HG03575 (cell line): ENCODE measurements at regions not wholly inside any gene's neighbourhood (a gene's known extent, or its start where the extent isn't known, plus 50 kb on each side); places are given as distances from the start of the nearest gene placed in this dataset.
"Not testable (repeated sequence)": the region's sequence is repeated elsewhere in the genome, so short reads cannot be mapped to it uniquely, and the experiment has no call there.

Source experiments
- ATAC-seq: cut with Tn5 transposase; IDR thresholded peaks from one replicate; pipeline ENCODE4 v1.9.1; 2021; ENCODE audit not compliant: unreplicated experiment, insufficient number of reproducible peaks, low FRiP score; ENCODE audit errors: extremely low read depth

DNA sequence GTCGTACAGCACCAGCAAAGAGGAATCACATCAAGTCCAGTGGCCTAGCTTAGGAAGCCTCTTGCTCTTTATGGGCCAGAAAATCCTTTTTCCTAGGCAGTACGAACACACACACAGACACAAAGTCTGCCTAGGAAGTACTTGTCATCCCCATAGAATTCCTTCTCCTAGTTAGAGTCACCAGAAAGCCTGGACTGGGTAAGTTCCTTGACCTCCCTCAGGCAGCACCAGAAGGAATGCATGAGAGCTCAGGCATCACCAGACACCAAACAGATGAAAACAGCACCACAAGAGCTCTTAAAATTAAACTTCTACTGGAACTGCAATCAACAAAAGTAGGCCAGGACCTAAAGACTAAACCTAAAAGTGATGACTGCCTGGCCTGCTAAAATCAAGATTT lies 192.9 kb upstream of the CCDC54 start:
- no peak for ATAC-seq

DNA sequence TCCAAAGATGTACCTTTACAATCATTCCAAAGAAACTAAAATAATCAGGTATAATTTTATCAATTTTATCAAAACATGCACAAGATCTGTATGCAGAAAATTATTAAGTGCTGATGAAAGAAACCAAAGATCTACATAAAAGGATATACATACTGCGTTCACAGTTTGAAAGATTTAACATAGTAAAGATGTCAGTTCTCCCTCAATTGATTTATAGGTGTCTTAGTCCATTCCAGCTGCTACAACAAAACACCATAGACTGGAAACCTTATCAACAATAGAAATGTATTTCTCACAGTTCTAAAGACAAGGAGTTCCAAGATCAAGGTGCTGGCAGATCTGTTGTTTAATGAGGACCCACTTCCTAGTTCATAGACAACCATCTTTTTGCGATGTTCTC lies 189.0 kb upstream of the CCDC54 start:
- ATAC-seq: no peak

DNA sequence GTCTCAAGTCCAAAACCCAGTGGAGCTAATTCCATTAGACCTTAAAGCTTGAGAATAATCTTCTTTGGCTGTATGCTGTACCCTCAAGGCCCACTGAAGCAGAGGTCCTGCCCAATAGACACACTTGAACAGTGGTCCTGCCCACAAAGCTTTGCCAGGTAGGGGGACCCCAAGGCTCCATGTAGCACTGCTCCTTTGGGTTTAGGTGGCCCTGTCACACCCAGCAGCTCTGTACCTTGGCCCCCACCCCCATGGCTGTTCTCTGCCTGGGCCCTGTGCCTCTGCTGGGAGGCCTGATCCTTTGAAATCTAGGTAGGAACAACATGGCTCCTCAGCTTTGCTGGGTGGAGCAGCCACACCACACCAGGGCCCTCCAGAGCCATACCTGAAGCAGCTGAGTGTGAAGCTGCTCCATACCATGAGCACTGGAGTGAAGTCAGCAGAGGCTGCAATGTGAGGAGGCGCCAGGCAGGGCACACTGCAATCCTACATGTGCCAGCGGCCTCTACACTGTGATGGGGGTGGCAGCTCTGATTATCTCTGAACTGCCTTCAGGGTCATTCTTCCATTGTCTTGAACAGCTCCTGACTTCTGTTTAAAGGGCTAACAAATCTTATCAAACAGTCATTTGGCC lies 188.0 kb upstream of the CCDC54 start:
- ATAC-seq: no peak

DNA sequence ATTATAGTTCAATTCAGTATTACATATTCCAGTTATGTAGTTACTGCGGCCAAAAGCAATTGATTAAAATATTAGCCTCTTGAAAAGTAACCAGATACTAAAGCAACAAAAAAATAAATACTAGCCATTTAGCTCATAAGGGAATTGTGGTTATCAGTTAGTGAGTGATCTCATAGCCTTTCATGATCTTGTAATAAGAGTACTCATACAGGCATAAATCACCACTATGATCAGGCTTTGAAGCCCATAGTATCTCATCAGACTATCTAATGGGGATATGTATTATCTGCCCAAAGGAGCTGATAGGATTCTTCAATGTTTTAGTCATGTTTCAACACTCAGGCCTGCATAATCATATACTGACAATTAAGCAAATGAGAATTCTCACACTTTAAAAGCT lies 184.1 kb upstream of the CCDC54 start:
- ATAC-seq: no peak

DNA sequence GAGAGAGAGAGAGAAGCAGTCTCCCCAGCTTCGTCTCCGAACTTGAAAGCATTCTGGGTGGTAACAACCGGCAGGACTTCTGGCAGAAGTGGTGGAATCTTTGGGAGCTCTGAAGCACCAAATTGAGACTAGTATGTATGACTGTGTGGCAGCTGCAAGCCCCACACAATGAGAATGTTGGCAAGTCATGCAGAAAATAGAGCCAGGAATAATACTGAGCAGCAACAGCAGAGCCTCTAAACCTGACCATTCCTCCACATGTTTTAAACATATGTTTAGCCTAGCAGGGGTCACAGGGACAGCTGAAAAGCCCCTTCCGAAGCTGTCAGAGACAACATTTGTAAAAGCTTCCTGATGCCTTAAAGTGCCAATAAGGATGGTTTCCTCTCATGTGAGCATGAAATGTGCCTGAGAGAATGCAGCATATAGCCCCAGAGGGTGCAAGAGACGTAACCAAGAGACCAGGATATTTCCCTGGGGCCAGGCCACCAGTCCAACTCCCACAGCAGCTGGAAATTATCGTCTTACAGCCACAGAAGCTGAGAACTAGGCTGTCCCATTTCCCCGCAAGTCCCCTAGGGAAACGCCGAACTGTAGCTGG lies 178.6 kb upstream of the CCDC54 start:
- ATAC-seq: no peak

DNA sequence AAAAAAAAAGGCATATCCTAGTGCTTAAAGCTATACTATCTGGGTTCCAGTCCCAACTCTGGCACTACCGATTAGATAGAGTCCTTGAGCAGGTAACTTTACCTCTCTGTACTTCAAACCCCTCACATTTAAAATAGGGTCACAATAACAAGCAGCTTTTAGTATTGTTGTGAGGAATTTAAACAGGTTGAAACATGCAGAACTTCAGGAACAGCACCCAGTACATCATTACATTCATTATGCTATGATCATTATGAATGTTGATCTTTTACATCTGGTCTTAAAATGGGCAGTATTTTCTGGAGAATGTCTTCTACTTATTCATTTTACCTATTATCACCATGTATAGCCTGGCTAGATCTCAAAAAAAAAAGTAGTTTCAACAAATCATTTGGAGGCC lies 176.1 kb upstream of the CCDC54 start:
- no peak for ATAC-seq

DNA sequence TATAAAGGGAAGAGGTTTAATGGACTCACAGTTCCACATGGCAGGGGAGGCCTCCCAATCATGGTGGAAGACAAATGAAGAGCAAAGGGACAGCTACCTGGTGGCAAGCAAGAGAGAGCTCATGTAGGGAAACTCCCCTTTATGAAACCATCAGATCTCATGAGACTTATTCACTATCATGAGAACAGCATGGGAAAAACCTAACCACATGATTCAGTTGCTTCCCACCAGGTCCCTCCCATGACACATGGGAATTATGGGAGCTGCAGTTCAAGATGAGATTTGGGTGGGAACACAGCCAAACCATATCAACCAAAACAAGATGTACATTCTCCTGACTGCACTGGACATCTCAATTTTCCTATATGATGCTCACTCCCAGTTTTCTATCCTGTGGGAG lies 174.4 kb upstream of the CCDC54 start:
- ATAC-seq: not testable (repeated sequence)

DNA sequence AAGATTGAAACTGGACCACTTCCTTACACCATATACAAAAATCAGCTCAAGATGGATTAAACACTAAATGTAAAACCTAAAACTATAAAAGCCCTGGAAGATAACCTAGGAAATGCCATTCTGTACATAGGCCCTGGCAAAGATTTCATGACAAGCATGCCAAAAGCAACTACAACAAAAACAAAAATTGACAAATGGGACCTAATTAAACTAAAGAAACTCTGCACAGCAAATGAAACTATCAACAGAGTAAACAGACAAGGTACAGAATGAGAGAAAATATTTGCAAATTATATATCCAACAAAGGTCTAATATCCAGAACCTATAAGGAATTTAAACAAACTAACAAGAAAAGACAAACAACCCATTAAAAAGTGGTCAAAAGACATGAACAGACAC lies 173.1 kb upstream of the CCDC54 start:
- no peak for ATAC-seq

DNA sequence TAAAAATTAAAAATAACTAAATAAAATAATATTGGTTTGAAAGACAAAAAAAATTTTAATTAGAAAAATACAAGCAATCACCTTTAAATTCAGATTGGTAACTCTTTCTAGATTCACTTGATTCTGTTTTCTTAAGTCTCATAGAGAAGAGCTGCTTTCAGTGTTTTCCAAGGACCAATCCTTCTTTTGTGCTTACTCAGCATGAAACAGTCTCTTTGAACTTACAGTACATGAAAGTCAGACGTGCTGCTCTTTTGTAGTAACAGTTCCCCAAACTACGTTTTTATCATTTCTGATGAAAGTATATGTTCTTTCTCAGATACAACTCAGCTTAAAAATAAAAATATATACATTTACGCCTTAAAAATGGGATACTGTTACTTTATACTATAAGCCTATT lies 171.9 kb upstream of the CCDC54 start:
- no peak for ATAC-seq

DNA sequence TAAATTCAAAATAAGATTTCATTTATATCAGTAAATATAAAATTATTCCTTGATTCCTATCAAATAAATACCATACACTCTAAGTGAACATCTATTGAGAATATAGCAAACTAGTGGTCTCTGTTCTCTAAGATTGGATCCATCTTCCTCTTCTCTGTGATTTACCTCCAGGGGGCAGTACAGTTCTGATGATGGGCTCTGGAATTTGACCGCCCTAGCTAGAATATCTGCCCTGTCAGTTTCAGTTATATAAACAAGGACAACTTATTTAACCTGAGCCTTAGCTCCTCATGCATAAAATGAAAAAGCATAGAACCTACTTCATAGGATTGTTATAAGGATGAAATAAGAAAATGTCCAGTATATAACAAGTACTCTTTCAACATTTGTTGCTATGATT lies 171.1 kb upstream of the CCDC54 start:
- no peak for ATAC-seq

DNA sequence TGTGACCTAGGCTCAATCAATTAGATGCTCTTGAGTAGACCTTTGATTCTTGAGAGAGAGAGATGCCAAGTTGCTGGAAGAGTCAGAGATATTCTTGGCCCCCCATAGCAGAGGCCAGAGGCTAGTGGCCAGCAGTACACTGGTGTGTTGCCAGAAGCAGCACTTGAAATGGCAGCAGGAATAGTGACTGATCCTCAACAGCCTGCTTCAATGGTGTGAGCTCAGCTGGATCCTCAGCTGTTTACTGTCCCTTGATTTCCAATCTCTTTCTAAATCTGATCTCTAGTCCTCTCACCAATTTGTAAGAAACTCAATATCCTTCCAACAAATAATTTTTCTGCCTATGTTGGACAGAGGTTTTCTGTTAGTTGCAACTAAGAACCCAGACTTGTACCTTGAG lies 170.3 kb upstream of the CCDC54 start:
- ATAC-seq: no peak

DNA sequence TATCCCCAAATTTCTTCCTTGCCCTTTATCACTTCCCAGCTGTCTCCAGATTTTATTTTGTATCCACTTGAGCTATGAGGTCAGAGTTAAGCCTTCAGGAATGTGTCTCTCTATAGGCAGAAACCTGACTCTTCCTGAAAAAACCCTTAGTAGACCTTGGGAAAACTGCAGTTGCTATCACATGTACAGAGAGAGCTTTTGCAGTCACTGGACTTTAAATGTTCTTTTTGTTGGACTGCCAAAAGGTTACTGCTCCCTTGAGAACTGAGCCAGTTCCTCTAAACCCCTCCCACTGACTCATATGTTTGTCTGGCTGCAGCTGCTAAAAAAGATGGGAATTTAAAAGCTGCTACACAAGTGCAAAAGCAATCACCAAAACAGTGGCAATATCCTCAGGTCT lies 169.1 kb upstream of the CCDC54 start:
- ATAC-seq: no peak

DNA sequence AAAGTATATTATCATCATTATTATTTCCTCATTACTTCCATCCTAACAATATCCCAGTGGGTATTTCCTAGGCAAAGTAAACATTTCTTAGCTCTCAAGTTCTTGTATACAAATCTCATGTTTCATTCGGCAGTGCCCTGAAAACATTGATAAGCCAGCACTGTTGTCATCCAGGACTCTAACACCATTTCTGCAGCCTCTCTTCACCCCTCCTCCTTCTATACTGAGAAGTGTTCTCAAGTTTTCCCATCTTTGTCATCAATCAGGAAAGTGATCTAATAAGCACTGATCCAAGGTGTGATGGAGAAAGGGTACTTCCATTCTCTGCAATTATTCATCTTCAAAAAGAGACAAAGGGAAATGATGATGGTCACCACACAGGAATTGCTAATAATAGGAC lies 168.4 kb upstream of the CCDC54 start:
- no peak for ATAC-seq

DNA sequence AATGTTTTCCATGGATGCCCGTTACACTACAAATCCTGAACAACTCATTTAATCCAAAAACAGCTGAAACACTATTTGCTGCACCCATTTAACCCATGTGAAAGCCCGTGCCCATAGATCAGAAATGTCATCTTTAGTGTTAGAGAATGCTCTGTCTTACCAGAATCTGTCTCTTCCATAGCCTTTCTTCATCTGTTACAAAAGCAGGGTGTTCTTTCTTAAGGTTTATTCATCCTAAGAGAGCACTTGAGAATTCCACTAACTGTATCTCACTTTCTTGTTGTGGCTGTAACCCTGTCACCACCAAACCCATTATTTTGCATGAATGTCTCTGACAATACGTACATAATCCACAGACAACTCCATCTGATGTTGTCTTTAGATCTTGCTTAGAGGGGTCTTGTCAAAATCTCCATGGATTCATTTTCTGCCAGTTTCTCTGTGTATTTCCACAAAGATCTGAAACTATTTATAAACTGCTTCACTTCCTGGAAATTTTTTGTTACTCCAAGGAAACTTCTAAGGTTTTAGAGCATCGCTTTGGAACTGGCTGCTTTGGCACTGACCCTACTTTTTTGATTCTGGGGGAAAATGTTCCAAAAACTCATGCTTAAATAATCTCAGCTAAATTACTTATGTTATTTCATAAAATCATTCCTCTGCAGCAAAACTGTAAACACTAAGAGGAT lies 167.8 kb upstream of the CCDC54 start:
- ATAC-seq: no peak

DNA sequence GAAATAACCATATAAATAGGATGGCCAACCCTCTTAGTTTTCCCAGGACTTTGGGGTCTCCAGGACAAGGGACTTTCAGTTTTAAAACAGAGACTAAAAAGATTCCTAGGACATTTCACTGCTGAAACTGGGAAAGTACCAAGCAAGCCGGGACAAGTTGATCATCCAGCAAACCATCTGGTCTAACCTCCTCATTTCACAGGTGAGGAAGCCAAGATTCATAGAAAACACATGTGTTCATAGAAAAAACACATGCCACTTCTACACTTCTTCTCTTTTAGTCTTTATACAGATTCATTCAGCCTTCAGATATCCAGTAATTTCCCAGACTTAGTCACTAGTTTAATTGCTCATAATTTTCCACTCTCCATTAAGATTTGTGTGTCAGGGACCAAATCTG lies 165.6 kb upstream of the CCDC54 start:
- no peak for ATAC-seq

DNA sequence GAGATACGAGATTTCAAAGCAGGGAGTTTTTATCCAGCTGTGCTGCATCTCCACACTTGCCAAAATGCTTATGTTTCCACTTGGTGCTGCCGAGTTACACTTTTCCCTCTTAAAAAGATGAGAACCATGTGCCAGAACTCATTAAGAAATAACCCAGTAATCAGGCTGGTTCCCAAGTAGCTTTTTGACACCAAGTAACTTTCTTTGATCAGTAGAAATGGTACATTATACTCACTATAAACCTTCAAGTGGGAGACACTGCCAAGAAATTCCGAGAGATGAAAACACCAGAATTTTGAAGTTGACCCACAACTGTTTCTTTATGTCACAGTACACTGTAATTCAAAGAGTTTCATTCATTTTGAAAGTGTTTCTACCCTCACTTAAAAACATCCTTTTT lies 164.6 kb upstream of the CCDC54 start:
- no peak for ATAC-seq

DNA sequence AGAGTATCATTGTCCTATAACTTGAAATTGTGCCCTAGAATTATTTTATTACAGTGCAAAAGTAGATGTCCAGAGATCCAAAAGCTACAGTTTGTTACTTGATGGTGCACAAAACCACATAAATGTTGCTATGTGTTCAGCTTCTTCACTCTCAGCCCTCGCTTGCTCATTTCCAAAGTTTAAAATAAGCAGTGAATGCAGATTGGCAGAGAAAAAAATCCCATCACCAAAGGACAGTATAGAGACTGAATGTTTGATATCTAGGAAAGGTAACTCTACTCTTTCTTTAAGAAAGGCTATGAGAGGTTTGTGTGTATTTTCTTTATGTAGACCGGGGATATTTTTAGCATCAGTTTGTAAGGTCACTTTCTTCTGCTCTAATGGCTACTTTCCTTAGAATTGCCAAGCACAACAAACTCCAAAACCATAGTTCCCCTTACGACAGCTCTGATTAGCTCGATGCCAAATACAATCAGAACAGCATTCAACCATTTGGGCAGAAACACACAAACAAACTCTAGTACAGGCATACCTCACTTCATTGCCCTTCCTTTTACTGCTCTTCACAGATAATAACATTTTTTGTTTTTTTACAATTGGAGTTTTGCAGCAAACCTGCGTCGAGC lies 164.1 kb upstream of the CCDC54 start:
- no peak for ATAC-seq

DNA sequence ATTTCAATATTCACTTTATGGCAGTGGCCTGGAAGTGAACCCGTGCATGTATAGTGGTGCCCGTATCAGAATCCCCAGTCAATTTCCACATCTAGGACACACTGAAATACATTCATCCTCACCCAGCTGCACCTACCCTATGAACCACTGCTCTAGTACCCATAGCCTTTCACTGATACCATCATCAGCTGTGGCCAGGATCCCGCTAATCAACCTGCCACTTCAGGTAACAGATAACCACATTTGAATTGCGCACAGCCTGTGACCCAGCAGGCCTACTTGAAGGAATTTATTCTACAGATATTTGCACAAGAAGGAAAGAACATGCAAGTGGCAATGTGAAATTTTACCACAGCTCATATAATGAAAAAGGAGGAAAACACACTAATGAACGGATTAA lies 161.0 kb upstream of the CCDC54 start:
- ATAC-seq: no peak

DNA sequence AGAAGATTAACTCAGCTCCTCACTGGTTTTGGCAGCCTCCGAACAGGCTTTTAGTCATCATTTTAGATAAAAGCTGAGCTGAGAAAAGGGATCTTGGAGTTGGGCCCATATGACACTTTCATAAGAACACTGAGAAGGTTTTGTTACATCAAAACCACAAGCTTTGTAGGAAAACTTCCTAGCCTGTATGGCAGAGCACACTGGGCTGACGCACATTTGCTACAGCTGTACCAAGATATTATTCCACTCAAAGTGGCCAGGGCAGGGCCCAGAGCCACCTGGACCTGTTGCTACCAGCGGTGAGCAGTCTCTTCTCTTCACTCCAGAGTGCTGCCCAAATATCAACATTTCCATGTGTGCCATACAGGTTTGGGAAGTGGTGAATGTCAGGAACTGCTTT lies 160.5 kb upstream of the CCDC54 start:
- ATAC-seq: no peak

DNA sequence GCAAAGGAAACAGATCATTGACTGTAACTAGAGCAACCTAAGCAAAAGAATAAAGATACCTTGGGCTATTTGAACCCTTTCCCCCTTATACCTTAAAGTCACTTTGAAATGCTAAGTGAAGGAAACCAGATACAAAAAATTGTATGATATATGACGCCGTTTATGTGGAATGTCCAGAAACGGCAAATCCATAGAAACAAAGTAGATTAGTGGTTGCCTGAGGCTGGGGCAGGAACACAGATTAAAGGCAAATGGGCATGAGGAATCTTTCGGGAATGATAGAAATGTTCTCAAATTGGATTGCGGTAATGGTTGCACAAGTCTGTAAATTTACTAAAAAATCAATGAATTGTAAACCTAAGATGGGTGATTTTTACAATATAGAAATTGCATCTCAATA lies 160.1 kb upstream of the CCDC54 start:
- no peak for ATAC-seq
